ENCODE measurements at regions not wholly inside any gene's neighbourhood (a gene's known extent, or its start where the extent isn't known, plus 50 kb on each side); places are given as distances from the start of the nearest gene placed in this dataset.

DNA sequence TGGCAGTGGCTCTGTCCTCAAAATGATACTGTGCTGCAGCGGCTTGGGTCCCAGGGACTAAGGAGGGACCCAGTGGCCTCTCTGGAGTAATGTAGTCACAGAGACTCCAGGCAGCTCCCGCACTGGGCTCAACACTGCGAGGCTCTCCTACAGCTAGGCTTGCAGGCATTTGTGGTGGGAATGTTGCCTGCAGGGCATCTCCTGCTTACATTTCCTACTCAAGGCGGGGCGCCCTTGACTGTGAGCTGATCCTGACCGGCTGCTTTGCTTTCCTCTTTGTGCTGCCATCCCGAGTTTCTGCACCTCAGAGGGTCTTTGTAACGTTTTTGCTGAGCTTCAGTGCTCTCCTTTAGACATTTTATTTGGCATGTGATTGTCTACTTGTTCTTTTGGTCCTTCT, 177.4 kb upstream of the FN1 start:
- 62 to 70% (median 65%) methylated on average over 8 of the region's 8 CpGs for WGBS, 3 donors
- no peak overlapping the region for H3K27ac ChIP-seq (ENCODE audit: low read depth in 1 of 3, low read length in 2 of 3)
- H3K9me3 ChIP-seq (ENCODE audit: control insufficient read depth in 2 of 2, insufficient read depth in 1 of 2, low read depth in 1 of 2, low read length in 1 of 2): no peaks in the 10 kb centered on the region
- FAIRE-seq (no peak), DNase-seq (no peak)
- no peaks in the 10 kb centered on the region for H3K36me3 ChIP-seq (ENCODE audit: control insufficient read depth in 3 of 3, insufficient read depth in 2 of 3, low read depth in 1 of 3, low read length in 3 of 3)
- no peaks in the 10 kb centered on the region for H3K27me3 ChIP-seq (ENCODE audit: control insufficient read depth in 3 of 3, insufficient read depth in 3 of 3, low read length in 3 of 3)
- H3K4me3 ChIP-seq (ENCODE audit: low read depth in 1 of 3, low read length in 3 of 3): no peak overlapping the region
- no peaks in the 10 kb centered on the region for H3K4me1 ChIP-seq (ENCODE audit: control insufficient read depth in 3 of 3, insufficient read depth in 2 of 3, low read depth in 1 of 3, low read length in 2 of 3)

GRCh38 chr2:215612786-215613185, 176.9 kb upstream of the FN1 start:
- Histone ChIP-seq H3K27me3 (ENCODE audit: control insufficient read depth in 3 of 3, insufficient read depth in 3 of 3, low read length in 3 of 3) (no peaks in the 10 kb centered on the region), H3K27ac (ENCODE audit: low read depth in 1 of 3, low read length in 2 of 3) (no peak overlapping the region), H3K36me3 (ENCODE audit: control insufficient read depth in 3 of 3, insufficient read depth in 2 of 3, low read depth in 1 of 3, low read length in 3 of 3) (no peaks in the 10 kb centered on the region), H3K4me3 (ENCODE audit: low read depth in 1 of 3, low read length in 3 of 3) (no peak overlapping the region), H3K4me1 (ENCODE audit: control insufficient read depth in 3 of 3, insufficient read depth in 2 of 3, low read depth in 1 of 3, low read length in 2 of 3) (no peaks in the 10 kb centered on the region), H3K9me3 (ENCODE audit: control insufficient read depth in 2 of 2, insufficient read depth in 1 of 2, low read depth in 1 of 2, low read length in 1 of 2) (no peaks in the 10 kb centered on the region)
- DNase-seq: no peak
- FAIRE-seq: no peak
- WGBS, 3 donors: 72 to 89% (median 79%) methylated on average over 2 of the region's 2 CpGs

DNA sequence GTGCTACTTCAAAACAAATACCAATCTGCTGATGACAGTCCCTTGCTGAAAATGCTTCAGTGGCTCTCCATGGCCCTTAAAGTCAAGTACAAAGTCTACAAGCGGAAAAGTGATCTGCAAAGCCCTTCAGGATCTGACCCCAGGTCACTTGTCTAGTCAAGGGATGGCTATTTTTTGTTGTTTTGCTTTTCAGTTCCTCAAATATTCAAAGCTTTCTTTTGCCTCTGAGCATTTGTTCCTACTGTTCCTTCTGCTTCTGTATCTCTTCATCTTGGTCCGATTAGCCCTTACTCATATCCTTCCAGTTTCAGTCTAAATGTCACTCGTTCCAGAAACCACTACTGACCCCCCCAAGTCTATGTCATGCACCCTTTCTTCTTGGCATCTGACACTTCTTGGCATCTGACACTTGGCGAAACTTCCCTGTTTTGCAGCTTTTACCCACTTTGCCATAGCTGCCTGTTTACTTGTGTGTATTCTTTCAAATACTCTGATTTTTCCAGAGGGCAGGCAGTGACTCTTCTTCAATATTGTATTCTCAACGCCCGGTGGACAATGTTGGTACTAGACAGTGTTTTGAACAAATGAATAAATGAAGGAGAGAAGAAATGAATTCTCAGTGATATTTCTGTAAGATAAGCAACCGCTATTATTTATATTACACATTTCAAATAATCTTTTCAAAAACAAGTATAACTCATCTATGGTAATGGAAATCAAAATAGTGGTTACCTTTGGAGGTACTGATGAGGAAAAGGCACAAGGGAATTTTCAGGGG, 175.9 kb upstream of the FN1 start:
- Histone ChIP-seq H3K36me3 (ENCODE audit: control insufficient read depth in 3 of 3, insufficient read depth in 2 of 3, low read depth in 1 of 3, low read length in 3 of 3) (no peaks in the 10 kb centered on the region), H3K4me1 (ENCODE audit: control insufficient read depth in 3 of 3, insufficient read depth in 2 of 3, low read depth in 1 of 3, low read length in 2 of 3) (no peaks in the 10 kb centered on the region), H3K27ac (ENCODE audit: low read depth in 1 of 3, low read length in 2 of 3) (no peak overlapping the region), H3K27me3 (ENCODE audit: control insufficient read depth in 3 of 3, insufficient read depth in 3 of 3, low read length in 3 of 3) (no peaks in the 10 kb centered on the region), H3K9me3 (ENCODE audit: control insufficient read depth in 2 of 2, insufficient read depth in 1 of 2, low read depth in 1 of 2, low read length in 1 of 2) (no peaks in the 10 kb centered on the region), H3K4me3 (ENCODE audit: low read depth in 1 of 3, low read length in 3 of 3) (no peak overlapping the region)
- WGBS, 3 donors: 81 to 84% (median 81%) methylated on average over 7 of the region's 7 CpGs
- DNase-seq: no peak
- FAIRE-seq: no peak

DNA sequence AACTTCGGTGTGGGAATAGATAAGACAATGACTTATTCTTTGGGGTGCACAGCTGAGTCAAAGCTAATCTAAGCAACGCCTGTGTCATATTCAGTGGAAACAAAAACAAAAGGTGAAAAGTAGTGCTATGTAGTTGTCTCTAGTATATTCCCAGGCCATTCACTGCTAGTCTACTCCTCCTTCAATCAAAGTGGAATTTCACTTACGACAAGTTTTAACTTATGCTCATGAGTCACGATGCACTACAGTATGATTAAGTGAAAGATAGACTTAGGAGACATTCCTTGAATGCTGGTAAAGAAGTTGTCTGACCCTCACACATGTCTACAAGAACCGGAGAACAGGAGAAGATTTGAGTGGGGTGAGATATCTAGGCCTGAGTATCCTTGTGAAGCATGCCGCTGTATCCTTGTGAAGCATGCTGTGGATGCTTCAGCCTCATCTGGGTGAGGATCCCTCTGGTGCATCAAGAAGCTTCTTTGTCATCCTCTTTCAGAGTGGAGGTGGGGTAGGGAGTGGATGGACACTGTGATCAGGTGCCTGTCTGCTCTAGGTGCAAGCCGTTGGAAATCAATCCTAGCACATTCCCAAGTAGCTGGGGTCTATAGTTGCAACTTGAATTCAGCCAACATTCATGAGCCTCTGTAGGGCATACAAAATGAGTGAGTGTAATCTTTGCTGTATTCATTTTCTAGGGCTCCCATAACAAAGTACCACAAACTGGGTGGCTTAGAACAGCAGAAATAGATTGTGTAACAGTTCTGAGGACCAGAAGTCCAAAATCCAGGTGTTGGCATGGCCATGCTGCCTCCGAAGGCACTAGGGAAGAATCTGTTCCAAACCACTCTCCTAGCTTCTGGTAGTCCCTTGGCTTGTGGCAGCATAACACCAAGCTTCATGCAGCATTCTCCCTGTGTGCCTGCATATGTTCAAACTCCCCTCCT, 173.5 kb upstream of the FN1 start:
- 82 to 89% (median 86%) methylated on average over 8 of the region's 8 CpGs for WGBS, 3 donors
- FAIRE-seq: no peak

DNA sequence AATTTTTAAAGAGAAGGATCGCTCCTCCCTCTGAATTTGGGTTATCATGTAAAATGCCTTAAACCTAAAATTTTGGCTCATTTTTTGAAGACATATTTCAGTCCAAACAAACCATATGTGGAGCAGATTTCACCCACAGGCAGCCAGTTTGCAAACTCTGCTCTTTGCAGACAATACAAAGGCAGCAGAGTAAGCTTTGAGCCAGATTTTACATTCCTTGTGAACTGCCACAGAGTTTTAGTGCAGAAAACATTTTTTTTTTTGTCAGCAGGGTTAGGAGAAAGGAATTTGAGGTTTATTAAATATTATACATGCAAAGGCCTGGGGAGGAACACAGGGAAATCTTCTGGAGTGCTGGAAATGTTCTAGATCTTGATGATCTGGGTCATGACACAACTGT, 171.9 kb upstream of the FN1 start:
- 85 to 94% (median 94%) methylated on average over 1 of the region's 1 CpG for WGBS, 3 donors
- H3K27me3 ChIP-seq (ENCODE audit: control insufficient read depth in 3 of 3, insufficient read depth in 3 of 3, low read length in 3 of 3): no peaks in the 10 kb centered on the region
- FAIRE-seq (no peak), DNase-seq (no peak)
- no peaks in the 10 kb centered on the region for H3K9me3 ChIP-seq (ENCODE audit: control insufficient read depth in 2 of 2, insufficient read depth in 1 of 2, low read depth in 1 of 2, low read length in 1 of 2)
- H3K4me3 ChIP-seq (ENCODE audit: low read depth in 1 of 3, low read length in 3 of 3): no peak overlapping the region
- H3K27ac ChIP-seq (ENCODE audit: low read depth in 1 of 3, low read length in 2 of 3): no peak overlapping the region
- H3K36me3 ChIP-seq (ENCODE audit: control insufficient read depth in 3 of 3, insufficient read depth in 2 of 3, low read depth in 1 of 3, low read length in 3 of 3): no peaks in the 10 kb centered on the region
- no peaks in the 10 kb centered on the region for H3K4me1 ChIP-seq (ENCODE audit: control insufficient read depth in 3 of 3, insufficient read depth in 2 of 3, low read depth in 1 of 3, low read length in 2 of 3)

More for the DNA sequence above, 173.5 kb upstream of the FN1 start:
- H3K4me3 ChIP-seq (ENCODE audit: low read depth in 1 of 3, low read length in 3 of 3): no peak overlapping the region
- H3K27me3 ChIP-seq (ENCODE audit: control insufficient read depth in 3 of 3, insufficient read depth in 3 of 3, low read length in 3 of 3): no peaks in the 10 kb centered on the region
- H3K9me3 ChIP-seq (ENCODE audit: control insufficient read depth in 2 of 2, insufficient read depth in 1 of 2, low read depth in 1 of 2, low read length in 1 of 2): no peaks in the 10 kb centered on the region
- DNase-seq: no peak
- H3K27ac ChIP-seq (ENCODE audit: low read depth in 1 of 3, low read length in 2 of 3): no peak overlapping the region
- no peaks in the 10 kb centered on the region for H3K36me3 ChIP-seq (ENCODE audit: control insufficient read depth in 3 of 3, insufficient read depth in 2 of 3, low read depth in 1 of 3, low read length in 3 of 3)
- no peaks in the 10 kb centered on the region for H3K4me1 ChIP-seq (ENCODE audit: control insufficient read depth in 3 of 3, insufficient read depth in 2 of 3, low read depth in 1 of 3, low read length in 2 of 3)

DNA sequence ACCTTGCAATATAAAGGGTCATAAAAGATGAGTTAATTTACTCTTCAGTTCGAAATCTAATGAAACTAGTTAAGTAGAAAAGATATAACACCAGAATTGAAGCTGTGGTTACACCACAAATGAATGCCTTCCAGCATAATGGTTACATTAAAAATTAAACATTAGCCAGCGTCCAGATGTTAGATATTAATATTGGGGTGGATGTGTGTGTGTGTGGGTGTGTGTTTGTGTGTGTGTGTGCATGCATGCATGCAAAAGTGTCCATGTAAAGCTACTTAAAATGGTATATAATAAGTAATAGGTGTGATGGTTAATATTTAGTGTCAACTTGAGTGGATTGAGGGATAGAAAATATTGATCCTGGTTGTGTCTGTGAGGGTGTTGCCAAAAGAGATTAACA, 170.4 kb upstream of the FN1 start:
- Histone ChIP-seq H3K36me3 (ENCODE audit: control insufficient read depth in 3 of 3, insufficient read depth in 2 of 3, low read depth in 1 of 3, low read length in 3 of 3) (no peaks in the 10 kb centered on the region), H3K27ac (ENCODE audit: low read depth in 1 of 3, low read length in 2 of 3) (no peak overlapping the region), H3K27me3 (ENCODE audit: control insufficient read depth in 3 of 3, insufficient read depth in 3 of 3, low read length in 3 of 3) (no peaks in the 10 kb centered on the region), H3K9me3 (ENCODE audit: control insufficient read depth in 2 of 2, insufficient read depth in 1 of 2, low read depth in 1 of 2, low read length in 1 of 2) (no peaks in the 10 kb centered on the region), H3K4me1 (ENCODE audit: control insufficient read depth in 3 of 3, insufficient read depth in 2 of 3, low read depth in 1 of 3, low read length in 2 of 3) (no peaks in the 10 kb centered on the region), H3K4me3 (ENCODE audit: low read depth in 1 of 3, low read length in 3 of 3) (no peak overlapping the region)
- WGBS, 3 donors: 20 to 54% (median 32%) methylated on average over 2 of the region's 2 CpGs
- FAIRE-seq: no peak
- no peak for DNase-seq

- FAIRE-seq: no peak
- Histone ChIP-seq H3K27me3 (ENCODE audit: control insufficient read depth in 3 of 3, insufficient read depth in 3 of 3, low read length in 3 of 3) (no peaks in the 10 kb centered on the region), H3K4me1 (ENCODE audit: control insufficient read depth in 3 of 3, insufficient read depth in 2 of 3, low read depth in 1 of 3, low read length in 2 of 3) (no peaks in the 10 kb centered on the region), H3K9me3 (ENCODE audit: control insufficient read depth in 2 of 2, insufficient read depth in 1 of 2, low read depth in 1 of 2, low read length in 1 of 2) (no peaks in the 10 kb centered on the region), H3K27ac (ENCODE audit: low read depth in 1 of 3, low read length in 2 of 3) (no peak overlapping the region), H3K36me3 (ENCODE audit: control insufficient read depth in 3 of 3, insufficient read depth in 2 of 3, low read depth in 1 of 3, low read length in 3 of 3) (no peaks in the 10 kb centered on the region), H3K4me3 (ENCODE audit: low read depth in 1 of 3, low read length in 3 of 3) (no peak overlapping the region)
- no peak for DNase-seq
Observed at GRCh38 chr2:215605214-215605613, 169.3 kb upstream of the FN1 start.

DNA sequence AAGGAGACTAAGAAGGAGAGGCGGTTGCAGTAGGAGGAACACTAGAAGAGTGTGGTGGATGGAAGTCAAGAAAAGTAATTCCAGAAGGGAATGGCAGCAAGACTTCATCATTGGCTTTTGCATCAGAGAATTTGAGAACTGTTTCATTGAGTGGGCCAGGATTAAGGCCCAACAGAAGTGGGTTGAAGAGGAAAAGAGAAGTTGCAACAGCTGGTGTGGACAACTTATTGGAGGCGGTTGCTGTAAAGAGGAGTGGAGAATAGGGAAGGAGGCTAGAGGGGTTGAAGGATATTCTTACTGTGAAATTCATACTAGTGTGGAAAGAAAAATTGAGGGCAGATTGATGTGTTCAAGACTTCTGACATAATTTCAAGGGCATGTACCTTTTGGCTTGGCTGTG, 168.7 kb upstream of the FN1 start:
- FAIRE-seq (no peak), DNase-seq (no peak)
- Histone ChIP-seq H3K27me3 (ENCODE audit: control insufficient read depth in 3 of 3, insufficient read depth in 3 of 3, low read length in 3 of 3) (no peaks in the 10 kb centered on the region), H3K27ac (ENCODE audit: low read depth in 1 of 3, low read length in 2 of 3) (no peak overlapping the region), H3K4me1 (ENCODE audit: control insufficient read depth in 3 of 3, insufficient read depth in 2 of 3, low read depth in 1 of 3, low read length in 2 of 3) (no peaks in the 10 kb centered on the region), H3K9me3 (ENCODE audit: control insufficient read depth in 2 of 2, insufficient read depth in 1 of 2, low read depth in 1 of 2, low read length in 1 of 2) (no peaks in the 10 kb centered on the region), H3K36me3 (ENCODE audit: control insufficient read depth in 3 of 3, insufficient read depth in 2 of 3, low read depth in 1 of 3, low read length in 3 of 3) (no peaks in the 10 kb centered on the region), H3K4me3 (ENCODE audit: low read depth in 1 of 3, low read length in 3 of 3) (no peak overlapping the region)
- WGBS, 3 donors: 92 to 100% (median 96%) methylated on average over 2 of the region's 2 CpGs
